ENCODE measurements at regions not wholly inside any gene's neighbourhood (a gene's known extent, or its start where the extent isn't known, plus 50 kb on each side); places are given as distances from the start of the nearest gene placed in this dataset.

- no peaks in the 10 kb centered on the region for H3K9me3 Mint-ChIP-seq
- TF ChIP-seq CTCF (IDR thresholded peaks at IDR 0.05): no peak
- peaks cover 4% of the 10 kb centered on the region for H3K27me3 Mint-ChIP-seq (ENCODE audit: low read depth, poor library complexity)
- no peaks in the 10 kb centered on the region for H3K4me1 Mint-ChIP-seq
- no peak overlapping the region for H3K27ac Mint-ChIP-seq
- no peaks in the 10 kb centered on the region for H3K36me3 Mint-ChIP-seq (ENCODE audit: low read depth)
- no peak for DNase-seq
- no peak overlapping the region for H3K4me3 Mint-ChIP-seq
These were observed 245.2 kb downstream of the RBM26 start for GRCh38 chr13:79160818-79161217.

- H3K4me1 Mint-ChIP-seq: no peaks in the 10 kb centered on the region
- peaks cover 2% of the 10 kb centered on the region for H3K27me3 Mint-ChIP-seq (ENCODE audit: low read depth, poor library complexity)
- TF ChIP-seq CTCF (IDR thresholded peaks at IDR 0.05): no peak
- H3K4me3 Mint-ChIP-seq: no peak overlapping the region
- H3K36me3 Mint-ChIP-seq (ENCODE audit: low read depth): no peaks in the 10 kb centered on the region
- DNase-seq: no peak
- no peaks in the 10 kb centered on the region for H3K9me3 Mint-ChIP-seq
- H3K27ac Mint-ChIP-seq: no peak overlapping the region
These were observed 250.2 kb downstream of the RBM26 start for GRCh38 chr13:79155883-79156282.

- Mint-ChIP-seq H3K4me3 (no peak overlapping the region), H3K9me3 (peaks cover 6% of the 10 kb centered on the region), H3K4me1 (no peaks in the 10 kb centered on the region), H3K27me3 (ENCODE audit: low read depth, poor library complexity) (peaks cover 2% of the 10 kb centered on the region), H3K27ac (no peak overlapping the region), H3K36me3 (ENCODE audit: low read depth) (no peaks in the 10 kb centered on the region)
- DNase-seq: no peak
- no peak for TF ChIP-seq CTCF (IDR thresholded peaks at IDR 0.05)
These were observed 256.8 kb downstream of the RBM26 start for GRCh38 chr13:79149210-79149609.

GRCh38 chr13:79141082-79141481 is 265.0 kb downstream of the RBM26 start:
- H3K36me3 Mint-ChIP-seq (ENCODE audit: low read depth): no peaks in the 10 kb centered on the region
- no peak for DNase-seq
- no peaks in the 10 kb centered on the region for H3K9me3 Mint-ChIP-seq
- no peaks in the 10 kb centered on the region for H3K27me3 Mint-ChIP-seq (ENCODE audit: low read depth, poor library complexity)
- TF ChIP-seq CTCF (IDR thresholded peaks at IDR 0.05): no peak
- no peaks in the 10 kb centered on the region for H3K4me1 Mint-ChIP-seq
- no peak overlapping the region for H3K4me3 Mint-ChIP-seq
- H3K27ac Mint-ChIP-seq: no peak overlapping the region

GRCh38 chr13:79128158-79128557 is 277.9 kb downstream of the RBM26 start:
- peaks cover 4% of the 10 kb centered on the region for H3K9me3 Mint-ChIP-seq
- no peaks in the 10 kb centered on the region for H3K36me3 Mint-ChIP-seq (ENCODE audit: low read depth)
- H3K27me3 Mint-ChIP-seq (ENCODE audit: low read depth, poor library complexity): peaks cover 5% of the 10 kb centered on the region
- H3K4me3 Mint-ChIP-seq: no peak overlapping the region
- no peak for DNase-seq
- no peak overlapping the region for H3K27ac Mint-ChIP-seq
- no peak for TF ChIP-seq CTCF (IDR thresholded peaks at IDR 0.05)
- no peaks in the 10 kb centered on the region for H3K4me1 Mint-ChIP-seq

GRCh38 chr13:79126706-79127105 is 279.3 kb downstream of the RBM26 start:
- Mint-ChIP-seq H3K4me3 (no peak overlapping the region), H3K36me3 (ENCODE audit: low read depth) (no peaks in the 10 kb centered on the region), H3K9me3 (peaks cover 4% of the 10 kb centered on the region), H3K27me3 (ENCODE audit: low read depth, poor library complexity) (peaks cover 5% of the 10 kb centered on the region), H3K27ac (no peak overlapping the region), H3K4me1 (peaks cover 11% of the 10 kb centered on the region)
- DNase-seq: no peak
- TF ChIP-seq CTCF (IDR thresholded peaks at IDR 0.05): no peak

Measured in nephron progenitor cell (in vitro differentiated cells).